ENCODE measurements at regions not wholly inside any gene's neighbourhood (a gene's known extent, or its start where the extent isn't known, plus 50 kb on each side); places are given as distances from the start of the nearest gene placed in this dataset.

- H3K27ac ChIP-seq (ENCODE audit: extremely low read depth, low read depth, low read length) = no peak overlapping the region
- TF ChIP-seq IKZF3 (tag by site-specific recombination; IDR thresholded peaks at IDR 0.05) = no peak
- TF ChIP-seq ZFP69B (tag by site-specific recombination; IDR thresholded peaks at IDR 0.05) = no peak
- TF ChIP-seq ZNF837 (tag by site-specific recombination; IDR thresholded peaks at IDR 0.05) = no peak
- TF ChIP-seq ZNF114 (tag by site-specific recombination; IDR thresholded peaks at IDR 0.05) = no peak
- TF ChIP-seq ZNF548 (tag by site-specific recombination; IDR thresholded peaks at IDR 0.05) = no peak
- no peak for TF ChIP-seq ZSCAN18 (tag by site-specific recombination; IDR thresholded peaks at IDR 0.05)
- no peak for TF ChIP-seq ZNF394 (tag by site-specific recombination; IDR thresholded peaks at IDR 0.05; ENCODE audit: borderline replicate concordance)
- no peak for TF ChIP-seq ZFP37 (tag by site-specific recombination; IDR thresholded peaks at IDR 0.05)
- no peak for TF ChIP-seq SP2 (tag by site-specific recombination; IDR thresholded peaks at IDR 0.05)
- H3K4me3 ChIP-seq (ENCODE audit: low read depth, low read length) = no peak overlapping the region
- no peaks in the 10 kb centered on the region for H3K4me1 ChIP-seq (ENCODE audit: control insufficient read depth, insufficient read depth, low read length)
- H3K9me3 ChIP-seq (ENCODE audit: control insufficient read depth, insufficient read depth, low read depth, low read length) = no peaks in the 10 kb centered on the region
- ChIA-PET CTCF (no interaction called here), POLR2A (no interaction called here)
- no peaks in the 10 kb centered on the region for H3K36me3 ChIP-seq (ENCODE audit: control insufficient read depth in 2 of 2, insufficient read depth in 1 of 2, low read length in 2 of 2)
These were observed 511.9 kb downstream of the PYDC2 start for GRCh38 chr3:191972714-191973398.

- Histone ChIP-seq H3K4me3 (ENCODE audit: low read depth, low read length) (no peak overlapping the region), H3K9me3 (ENCODE audit: control insufficient read depth, insufficient read depth, low read depth, low read length) (no peaks in the 10 kb centered on the region), H3K4me1 (ENCODE audit: control insufficient read depth, insufficient read depth, low read length) (no peaks in the 10 kb centered on the region), H3K36me3 (ENCODE audit: control insufficient read depth in 2 of 2, insufficient read depth in 1 of 2, low read length in 2 of 2) (no peaks in the 10 kb centered on the region), H3K27ac (ENCODE audit: extremely low read depth, low read depth, low read length) (no peak overlapping the region)
- no peak for TF ChIP-seq ZNF654 (tag by site-specific recombination; IDR thresholded peaks at IDR 0.05; ENCODE audit: low read depth)
- TF ChIP-seq ZNF549 (tag by site-specific recombination; IDR thresholded peaks at IDR 0.05) = peak; percentile 65; the same call in 1 of the 2 replicates
- POLR2A ChIA-PET = no interaction called here
- CTCF ChIA-PET = no interaction called here
These were observed 512.9 kb downstream of the PYDC2 start for GRCh38 chr3:191973820-191974219.

- no peak overlapping the region for H3K27ac ChIP-seq (ENCODE audit: extremely low read depth, low read depth, low read length)
- H3K9me3 ChIP-seq (ENCODE audit: control insufficient read depth, insufficient read depth, low read depth, low read length) = no peaks in the 10 kb centered on the region
- POLR2A ChIA-PET = no interaction called here
- TF ChIP-seq HOXD13 (CRISPR knock-in tag; IDR thresholded peaks at IDR 0.05; ENCODE audit: borderline replicate concordance) (no peak), ZNF140 (tag by site-specific recombination; IDR thresholded peaks at IDR 0.05) (no peak), ZNF121 (tag by site-specific recombination; IDR thresholded peaks at IDR 0.05) (no peak), MZF1 (tag by site-specific recombination; IDR thresholded peaks at IDR 0.05; ENCODE audit: borderline replicate concordance) (no peak), ZNF580 (tag by site-specific recombination; IDR thresholded peaks at IDR 0.05) (no peak), WT1 (tag by site-specific recombination; IDR thresholded peaks at IDR 0.05) (no peak), BCL6B (tag by site-specific recombination; IDR thresholded peaks at IDR 0.05) (no peak), GLI4 (tag by site-specific recombination; IDR thresholded peaks at IDR 0.05) (no peak), ZFP41 (tag by site-specific recombination; IDR thresholded peaks at IDR 0.05; ENCODE audit: borderline replicate concordance) (no peak), ZNF600 (tag by site-specific recombination; IDR thresholded peaks at IDR 0.05) (no peak), ZNF501 (tag by site-specific recombination; IDR thresholded peaks at IDR 0.05) (no peak), BCL11A (tag by site-specific recombination; IDR thresholded peaks at IDR 0.05; ENCODE audit: low read depth) (no peak), ZNF23 (tag by site-specific recombination; IDR thresholded peaks at IDR 0.05; ENCODE audit: borderline replicate concordance) (no peak), ZBTB6 (tag by site-specific recombination; IDR thresholded peaks at IDR 0.05) (no peak)
- CTCF ChIA-PET = no interaction called here
- H3K4me1 ChIP-seq (ENCODE audit: control insufficient read depth, insufficient read depth, low read length) = no peaks in the 10 kb centered on the region
- no peaks in the 10 kb centered on the region for H3K36me3 ChIP-seq (ENCODE audit: control insufficient read depth in 2 of 2, insufficient read depth in 1 of 2, low read length in 2 of 2)
- no peak overlapping the region for H3K4me3 ChIP-seq (ENCODE audit: low read depth, low read length)
These were observed 515.0 kb downstream of the PYDC2 start for GRCh38 chr3:191975936-191976335.

All from HEK293 (cell line).